ENCODE measurements at regions not wholly inside any gene's neighbourhood (a gene's known extent, or its start where the extent isn't known, plus 50 kb on each side); places are given as distances from the start of the nearest gene placed in this dataset.
"Not testable (repeated sequence)": the region's sequence is repeated elsewhere in the genome, so short reads cannot be mapped to it uniquely, and the experiment has no call there.

GRCh38 chr5:135149956-135150723 is 116.1 kb upstream of the PITX1 start:
- ChIA-PET CTCF (no interaction called here), POLR2A (no interaction called here)
- TF ChIP-seq L3MBTL2 (conservative IDR thresholded peaks at IDR 0.05) (no peak), ZNF384 (IDR thresholded peaks at IDR 0.05) (no peak), FOXK2 (IDR thresholded peaks at IDR 0.05) (no peak), CTBP1 (IDR thresholded peaks at IDR 0.05; ENCODE audit: borderline replicate concordance) (no peak), BHLHE40 (IDR thresholded peaks at IDR 0.05; ENCODE audit: borderline replicate concordance) (no peak), LEF1 (IDR thresholded peaks at IDR 0.05; ENCODE audit: borderline replicate concordance) (no peak), FOXM1 (IDR thresholded peaks at IDR 0.05; ENCODE audit: borderline replicate concordance) (no peak), NFRKB (IDR thresholded peaks at IDR 0.05) (no peak)
- no peak for DNase-seq (ENCODE audit: extremely low spot score)

- POLR2A ChIA-PET = no interaction called here
- TF ChIP-seq PKNOX1 (IDR thresholded peaks at IDR 0.05) (no peak), BHLHE40 (IDR thresholded peaks at IDR 0.05; ENCODE audit: borderline replicate concordance) (no peak), ELF4 (IDR thresholded peaks at IDR 0.05) (no peak), SUZ12 (IDR thresholded peaks at IDR 0.05) (no peak), FOXM1 (IDR thresholded peaks at IDR 0.05; ENCODE audit: borderline replicate concordance) (no peak), FOXA1 (IDR thresholded peaks at IDR 0.05) (no peak), SP1 (IDR thresholded peaks at IDR 0.05) (no peak), L3MBTL2 (conservative IDR thresholded peaks at IDR 0.05) (no peak), ARNT (IDR thresholded peaks at IDR 0.05) (no peak), ZNF384 (IDR thresholded peaks at IDR 0.05) (no peak), CTBP1 (IDR thresholded peaks at IDR 0.05; ENCODE audit: borderline replicate concordance) (no peak), LEF1 (IDR thresholded peaks at IDR 0.05; ENCODE audit: borderline replicate concordance) (no peak), FOXK2 (IDR thresholded peaks at IDR 0.05) (no peak), HDGF (IDR thresholded peaks at IDR 0.05; ENCODE audit: borderline replicate concordance) (no peak), TARDBP (IDR thresholded peaks at IDR 0.05) (no peak), NFRKB (IDR thresholded peaks at IDR 0.05) (no peak)
- CTCF ChIA-PET = no interaction called here
- no peak for DNase-seq (ENCODE audit: extremely low spot score)
These were observed 115.4 kb upstream of the PITX1 start for GRCh38 chr5:135149229-135149955.

- no peak for TF ChIP-seq ELF4 (IDR thresholded peaks at IDR 0.05)
- TF ChIP-seq LEF1 (IDR thresholded peaks at IDR 0.05; ENCODE audit: borderline replicate concordance) = no peak
- TF ChIP-seq TARDBP (IDR thresholded peaks at IDR 0.05) = no peak
- no peak for TF ChIP-seq ARNT (IDR thresholded peaks at IDR 0.05)
- no peak for TF ChIP-seq CTBP1 (IDR thresholded peaks at IDR 0.05; ENCODE audit: borderline replicate concordance)
- TF ChIP-seq SP1 (IDR thresholded peaks at IDR 0.05) = no peak
- TF ChIP-seq FOXA1 (IDR thresholded peaks at IDR 0.05) = no peak
- no peak for TF ChIP-seq L3MBTL2 (conservative IDR thresholded peaks at IDR 0.05)
- TF ChIP-seq FOXM1 (IDR thresholded peaks at IDR 0.05; ENCODE audit: borderline replicate concordance) = no peak
- TF ChIP-seq SUZ12 (IDR thresholded peaks at IDR 0.05) = no peak
- no peak for TF ChIP-seq ZNF384 (IDR thresholded peaks at IDR 0.05)
- no peak for TF ChIP-seq FOXK2 (IDR thresholded peaks at IDR 0.05)
- no peak for TF ChIP-seq HDGF (IDR thresholded peaks at IDR 0.05; ENCODE audit: borderline replicate concordance)
- TF ChIP-seq PKNOX1 (IDR thresholded peaks at IDR 0.05) = no peak
- no peak for TF ChIP-seq NFRKB (IDR thresholded peaks at IDR 0.05)
- DNase-seq (ENCODE audit: extremely low spot score) = no peak
- POLR2A ChIA-PET = no interaction called here
- CTCF ChIA-PET = no interaction called here
These were observed 113.5 kb upstream of the PITX1 start for GRCh38 chr5:135147294-135148090.

DNA sequence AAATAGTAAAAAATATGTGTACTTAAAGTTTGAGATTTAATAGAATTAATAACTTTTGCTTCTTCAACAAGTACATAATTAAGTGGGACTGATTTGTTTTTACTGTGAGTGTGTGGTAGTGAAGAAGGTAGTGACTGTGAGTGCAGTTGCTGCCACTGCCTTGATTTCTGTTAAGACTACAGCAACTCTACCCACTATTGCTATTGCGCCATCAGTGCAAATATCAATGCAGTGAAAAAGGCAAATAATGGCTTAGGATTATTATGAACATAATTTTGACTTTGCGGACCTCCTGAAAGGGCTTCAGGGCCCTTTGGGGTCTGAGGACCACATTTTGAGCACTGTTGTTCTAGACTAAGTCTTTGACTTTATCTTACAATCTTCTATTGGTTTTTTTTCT is 112.0 kb upstream of the PITX1 start:
- no peak for DNase-seq (ENCODE audit: extremely low spot score)
- TF ChIP-seq FOXA1 (IDR thresholded peaks at IDR 0.05) (no peak), SP1 (IDR thresholded peaks at IDR 0.05) (no peak), NFRKB (IDR thresholded peaks at IDR 0.05) (no peak), FOXM1 (IDR thresholded peaks at IDR 0.05; ENCODE audit: borderline replicate concordance) (no peak), HDGF (IDR thresholded peaks at IDR 0.05; ENCODE audit: borderline replicate concordance) (no peak)
- POLR2A ChIA-PET = no interaction called here
- CTCF ChIA-PET = no interaction called here

DNA sequence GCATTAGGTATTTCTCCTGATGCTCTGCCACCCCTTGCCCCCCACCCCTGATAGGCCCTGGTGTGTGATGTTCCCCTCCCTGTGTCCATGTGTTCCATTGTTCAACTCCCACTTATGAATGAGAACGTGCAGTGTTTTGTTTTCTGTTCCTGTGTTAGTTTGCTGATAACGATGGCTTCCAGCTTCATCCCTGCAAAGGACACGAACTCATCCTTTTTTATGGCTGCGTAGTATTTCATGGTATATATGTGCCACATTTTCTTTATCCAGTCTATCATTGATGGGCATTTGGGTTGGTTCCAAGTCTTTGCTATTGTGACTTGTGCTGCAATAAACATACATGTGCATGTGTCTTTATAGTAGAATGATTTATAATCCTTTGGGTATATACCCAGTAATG is 109.7 kb upstream of the PITX1 start:
- POLR2A ChIA-PET; CTCF ChIA-PET; DNase-seq (ENCODE audit: extremely low spot score): not testable (repeated sequence)

GRCh38 chr5:135141303-135142268 is 107.6 kb upstream of the PITX1 start:
- no peak for TF ChIP-seq FOXA1 (IDR thresholded peaks at IDR 0.05)
- ChIA-PET CTCF (no interaction called here), POLR2A (no interaction called here)
- DNase-seq (ENCODE audit: extremely low spot score) = no peak

Measured in HEK293T (cell line).